ENCODE measurements at regions not wholly inside any gene's neighbourhood (a gene's known extent, or its start where the extent isn't known, plus 50 kb on each side); places are given as distances from the start of the nearest gene placed in this dataset.

DNA sequence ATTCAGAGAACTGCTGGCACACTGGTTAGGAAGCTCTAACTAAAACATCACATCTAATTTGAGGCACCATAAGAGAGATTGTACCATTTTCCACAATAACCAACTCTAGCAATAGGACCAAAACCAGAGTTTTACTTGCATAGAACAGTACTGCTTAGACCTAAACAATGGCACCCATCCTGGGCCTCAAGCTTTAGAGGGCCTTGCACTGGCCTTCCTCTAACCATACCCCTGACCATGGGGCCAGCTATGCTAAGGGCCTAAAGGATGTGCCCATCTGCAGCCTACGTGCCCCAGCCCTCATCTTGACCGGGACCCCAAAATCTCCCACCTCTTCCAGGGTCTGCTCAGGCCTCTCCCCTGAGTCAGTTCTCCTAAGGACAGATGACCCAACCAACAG lies 74.4 kb upstream of the ARHGAP32 start:
- ATAC-seq = no peak

GRCh38 chr11:129265125-129265788 lies 73.1 kb upstream of the ARHGAP32 start:
- ATAC-seq = no peak

DNA sequence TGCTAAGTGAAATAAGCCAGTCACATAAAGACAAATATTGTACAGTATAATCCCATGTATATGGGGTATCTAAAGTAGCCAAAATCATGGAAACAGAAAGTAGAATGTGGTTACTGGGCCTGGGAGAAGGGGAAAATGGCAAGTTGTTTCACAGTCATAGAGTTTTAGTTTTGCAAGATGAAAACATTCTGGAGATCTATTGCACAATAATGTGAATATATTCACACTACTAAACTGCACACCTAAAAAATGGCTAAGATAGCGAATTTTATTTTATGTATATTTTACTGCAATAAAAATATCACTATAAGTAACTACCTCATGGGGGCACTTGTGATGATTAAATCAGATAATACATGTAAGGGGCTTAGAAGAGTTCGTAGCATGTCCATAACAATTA lies 72.0 kb upstream of the ARHGAP32 start:
- no peak for ATAC-seq

- ATAC-seq = no peak
These were observed 68.6 kb upstream of the ARHGAP32 start for GRCh38 chr11:129260750-129261149.

DNA sequence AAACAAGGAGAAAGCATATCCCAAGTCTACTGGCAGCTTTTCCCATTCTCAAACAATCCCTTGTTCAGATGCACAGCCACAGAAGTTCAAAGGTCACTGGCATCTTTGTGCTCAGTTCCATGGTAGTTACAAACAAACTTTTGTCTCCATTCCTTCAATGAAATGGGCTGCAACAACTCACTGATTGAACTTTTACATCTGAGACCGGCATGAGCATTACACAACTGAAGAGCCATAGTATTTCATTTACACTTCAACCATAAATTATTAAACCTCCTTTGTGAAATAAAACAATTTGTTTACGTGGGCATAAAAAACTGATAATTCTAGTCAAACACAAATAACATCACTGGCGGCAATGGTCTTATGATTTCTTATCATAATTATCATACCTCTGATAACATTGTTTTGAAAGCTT lies 67.8 kb upstream of the ARHGAP32 start:
- no peak for ATAC-seq

GRCh38 chr11:129258205-129258604 lies 66.1 kb upstream of the ARHGAP32 start:
- no peak for ATAC-seq

- no peak for ATAC-seq
These were observed 65.4 kb upstream of the ARHGAP32 start for GRCh38 chr11:129257512-129257911.

GRCh38 chr11:129252621-129253020 lies 60.5 kb upstream of the ARHGAP32 start:
- no peak for ATAC-seq

- no peak for ATAC-seq
These were observed 58.9 kb upstream of the ARHGAP32 start for GRCh38 chr11:129251067-129251466.

DNA sequence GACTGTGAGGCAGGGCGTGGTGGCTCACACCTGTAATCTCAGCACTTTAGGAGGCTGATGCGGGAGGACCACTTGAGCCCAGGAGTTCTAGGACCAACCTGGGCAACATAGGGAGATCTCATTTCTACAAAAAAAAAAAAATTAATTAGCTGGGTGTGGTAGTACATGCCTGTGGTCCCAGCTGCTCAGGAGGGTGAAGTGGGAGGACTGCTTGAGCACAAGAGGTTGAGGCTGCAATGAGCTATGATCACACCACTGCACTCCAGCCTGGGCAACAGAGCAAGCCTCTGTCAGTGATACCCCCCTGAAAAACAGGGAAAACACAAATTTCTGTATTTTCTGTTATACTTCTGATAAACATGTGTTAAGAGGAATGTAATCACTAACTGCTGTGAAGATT lies 57.8 kb upstream of the ARHGAP32 start:
- ATAC-seq = no peak

- ATAC-seq = no peak
These were observed 57.2 kb upstream of the ARHGAP32 start for GRCh38 chr11:129249351-129249750.

GRCh38 chr11:129248618-129249017 lies 56.5 kb upstream of the ARHGAP32 start:
- no peak for ATAC-seq

DNA sequence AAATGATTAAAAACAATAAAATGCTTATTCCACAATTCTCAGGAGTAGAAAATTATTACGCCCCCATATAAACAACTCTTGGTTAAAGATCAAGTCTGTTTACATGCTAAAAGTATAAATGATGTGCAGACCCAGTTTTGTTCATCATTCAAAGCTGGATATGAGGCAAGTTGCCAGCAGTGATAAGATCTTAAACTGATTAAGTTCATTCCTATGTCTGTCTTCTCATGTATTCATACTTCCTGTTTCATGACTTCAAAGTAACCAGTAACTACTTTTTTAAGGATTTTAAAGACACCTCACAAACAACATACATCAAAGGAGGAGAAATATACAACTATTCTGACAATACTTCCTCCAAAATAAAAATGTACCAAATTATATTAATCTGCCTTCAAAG lies 55.0 kb upstream of the ARHGAP32 start:
- no peak for ATAC-seq

DNA sequence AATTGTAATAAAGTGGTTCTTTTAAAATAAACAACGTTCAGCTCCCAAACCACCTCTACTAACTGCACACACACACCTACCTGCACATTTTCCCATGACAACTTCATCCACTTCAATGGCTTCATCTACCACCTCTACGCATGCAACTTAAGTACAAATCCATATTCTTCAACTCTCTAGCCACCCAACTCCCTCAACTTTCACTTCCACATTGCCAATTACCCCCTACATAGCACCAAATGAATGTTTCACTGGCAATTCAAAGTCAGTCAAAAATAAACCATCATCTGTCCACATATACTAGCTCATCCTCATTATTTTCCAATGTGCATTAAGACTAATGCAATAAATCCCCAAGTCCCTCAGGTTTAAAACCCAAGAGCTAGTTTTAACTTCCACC lies 50.7 kb upstream of the ARHGAP32 start:
- ATAC-seq = no peak

All from activated CD4-positive, CD25-positive, alpha-beta regulatory T cell treated with anti-CD3 and anti-CD28 coated beads, Interleukin-2, amount 50 U/mL, for 24 hours (primary cell).